ENCODE measurements at regions not wholly inside any gene's neighbourhood (a gene's known extent, or its start where the extent isn't known, plus 50 kb on each side); places are given as distances from the start of the nearest gene placed in this dataset.

- Mint-ChIP-seq H3K4me1 (ENCODE audit: low read depth) (peaks cover 5% of the 10 kb centered on the region), H3K27me3 (ENCODE audit: low read depth) (peaks cover 4% of the 10 kb centered on the region), H3K36me3 (ENCODE audit: low read depth) (peaks cover 2% of the 10 kb centered on the region), H3K4me3 (ENCODE audit: unreplicated experiment) (no peak overlapping the region), H3K9me3 (ENCODE audit: low read depth) (peaks cover 9% of the 10 kb centered on the region), H3K27ac (ENCODE audit: unreplicated experiment) (no peak overlapping the region)
- TF ChIP-seq CTCF (IDR thresholded peaks at IDR 0.05) = no peak
- no peak for DNase-seq (ENCODE audit: low spot score)
Observed at GRCh38 chr12:107385509-107385908, 292.2 kb upstream of the CRY1 start.

GRCh38 chr12:107386569-107386968 is 293.2 kb upstream of the CRY1 start:
- H3K4me1 Mint-ChIP-seq (ENCODE audit: low read depth) = peaks cover 5% of the 10 kb centered on the region
- H3K36me3 Mint-ChIP-seq (ENCODE audit: low read depth) = peaks cover 2% of the 10 kb centered on the region
- peaks cover 6% of the 10 kb centered on the region for H3K27me3 Mint-ChIP-seq (ENCODE audit: low read depth)
- H3K27ac Mint-ChIP-seq (ENCODE audit: unreplicated experiment) = no peak overlapping the region
- H3K4me3 Mint-ChIP-seq (ENCODE audit: unreplicated experiment) = no peak overlapping the region
- peaks cover 9% of the 10 kb centered on the region for H3K9me3 Mint-ChIP-seq (ENCODE audit: low read depth)
- DNase-seq (ENCODE audit: low spot score) = no peak
- no peak for TF ChIP-seq CTCF (IDR thresholded peaks at IDR 0.05)

- DNase-seq (ENCODE audit: low spot score) = no peak
- H3K27me3 Mint-ChIP-seq (ENCODE audit: low read depth) = peaks cover 8% of the 10 kb centered on the region
- H3K36me3 Mint-ChIP-seq (ENCODE audit: low read depth) = peaks cover 2% of the 10 kb centered on the region
- no peak overlapping the region for H3K4me3 Mint-ChIP-seq (ENCODE audit: unreplicated experiment)
- no peak overlapping the region for H3K27ac Mint-ChIP-seq (ENCODE audit: unreplicated experiment)
- H3K4me1 Mint-ChIP-seq (ENCODE audit: low read depth) = peaks cover 5% of the 10 kb centered on the region
- no peak for TF ChIP-seq CTCF (IDR thresholded peaks at IDR 0.05)
- peaks cover 9% of the 10 kb centered on the region for H3K9me3 Mint-ChIP-seq (ENCODE audit: low read depth)
Observed at GRCh38 chr12:107388263-107388662, 294.9 kb upstream of the CRY1 start.

- Mint-ChIP-seq H3K4me1 (ENCODE audit: low read depth) (peaks cover 5% of the 10 kb centered on the region), H3K27me3 (ENCODE audit: low read depth) (peaks cover 8% of the 10 kb centered on the region), H3K9me3 (ENCODE audit: low read depth) (peaks cover 9% of the 10 kb centered on the region), H3K4me3 (ENCODE audit: unreplicated experiment) (no peak overlapping the region), H3K27ac (ENCODE audit: unreplicated experiment) (no peak overlapping the region), H3K36me3 (ENCODE audit: low read depth) (peaks cover 2% of the 10 kb centered on the region)
- TF ChIP-seq CTCF (IDR thresholded peaks at IDR 0.05) = no peak
- DNase-seq (ENCODE audit: low spot score) = no peak
Observed at GRCh38 chr12:107390414-107390813, 295.2 kb upstream of the PWP1 start.

GRCh38 chr12:107393043-107393717 is 292.4 kb upstream of the PWP1 start:
- Mint-ChIP-seq H3K27ac (ENCODE audit: unreplicated experiment) (no peak overlapping the region), H3K9me3 (ENCODE audit: low read depth) (peaks cover 9% of the 10 kb centered on the region), H3K36me3 (ENCODE audit: low read depth) (peaks cover 2% of the 10 kb centered on the region), H3K4me1 (ENCODE audit: low read depth) (no peaks in the 10 kb centered on the region), H3K27me3 (ENCODE audit: low read depth) (peaks cover 6% of the 10 kb centered on the region), H3K4me3 (ENCODE audit: unreplicated experiment) (no peak overlapping the region)
- no peak for DNase-seq (ENCODE audit: low spot score)
- no peak for TF ChIP-seq CTCF (IDR thresholded peaks at IDR 0.05)

Data from chondrocyte (in vitro differentiated cells).